Right renal pelvis (tissue), 4 donors: ENCODE measurements at regions not wholly inside any gene's neighbourhood (a gene's known extent, or its start where the extent isn't known, plus 50 kb on each side); places are given as distances from the start of the nearest gene placed in this dataset.
"Not testable (repeated sequence)": the region's sequence is repeated elsewhere in the genome, so short reads cannot be mapped to it uniquely, and the experiment has no call there.

Source experiments
- DNase-seq, 4 donors: peaks; one replicate each; pipeline ENCODE4 v3.0.0-alpha.2; 2013; ENCODE audit warnings: low read depth in 4 of 4, low spot score in 3 of 4, missing footprints in 1 of 4

GRCh38 chr11:96967616-96968015, 577.8 kb downstream of the JRKL start:
- DNase-seq = no peak

GRCh38 chr11:96969251-96969650, 579.4 kb downstream of the JRKL start:
- no peak for DNase-seq

GRCh38 chr11:96978751-96979150, 588.9 kb downstream of the JRKL start:
- DNase-seq = no peak

- DNase-seq = no peak
Measured at GRCh38 chr11:96986516-96986915, 596.7 kb downstream of the JRKL start.

- DNase-seq = no peak
Measured at GRCh38 chr11:96990914-96991313, 601.1 kb downstream of the JRKL start.

GRCh38 chr11:97000481-97000880, 610.7 kb downstream of the JRKL start:
- DNase-seq = no peak

GRCh38 chr11:97007283-97007682, 617.5 kb downstream of the JRKL start:
- DNase-seq = no peak

- DNase-seq = no peak
Measured at GRCh38 chr11:97009613-97010012, 619.8 kb downstream of the JRKL start.

GRCh38 chr11:97010997-97011396, 621.2 kb downstream of the JRKL start:
- not testable (repeated sequence) for DNase-seq

GRCh38 chr11:97015327-97015726, 625.5 kb downstream of the JRKL start:
- no peak for DNase-seq

GRCh38 chr11:97019305-97019704, 629.5 kb downstream of the JRKL start:
- no peak for DNase-seq

GRCh38 chr11:97019754-97020153, 629.9 kb downstream of the JRKL start:
- no peak for DNase-seq

- no peak for DNase-seq
Measured at GRCh38 chr11:97022955-97023354, 633.1 kb downstream of the JRKL start.

- DNase-seq = no peak
Measured at GRCh38 chr11:97028836-97029406, 639.1 kb downstream of the JRKL start.

GRCh38 chr11:97033178-97033577, 643.4 kb downstream of the JRKL start:
- no peak for DNase-seq

- DNase-seq = no peak
Measured at GRCh38 chr11:97048481-97048880, 658.7 kb downstream of the JRKL start.

- DNase-seq = no peak
Measured at GRCh38 chr11:97060184-97060583, 670.4 kb downstream of the JRKL start.

GRCh38 chr11:97069160-97069559, 679.3 kb downstream of the JRKL start:
- no peak for DNase-seq

GRCh38 chr11:97072420-97072819, 682.6 kb downstream of the JRKL start:
- DNase-seq = no peak

GRCh38 chr11:97076666-97077065, 686.9 kb downstream of the JRKL start:
- not testable (repeated sequence) for DNase-seq

- DNase-seq = no peak
Measured at GRCh38 chr11:97078443-97078842, 688.6 kb downstream of the JRKL start.

- DNase-seq = no peak
Measured at GRCh38 chr11:97079244-97079643, 689.4 kb downstream of the JRKL start.

- DNase-seq = no peak
Measured at GRCh38 chr11:97087419-97087818, 697.6 kb downstream of the JRKL start.
